NT2/D1 (cell line): ENCODE measurements at regions not wholly inside any gene's neighbourhood (a gene's known extent, or its start where the extent isn't known, plus 50 kb on each side); places are given as distances from the start of the nearest gene placed in this dataset.

ENCODE experiments used
- DNase-seq: peaks from one replicate; pipeline ENCODE4 v3.0.0-alpha.2; 2011; ENCODE audit warnings: low read depth, low spot score
- H3K27me3 ChIP-seq: 2 replicates; pipeline ENCODE4 v1.6.0; 2011; ENCODE audit warnings: mild to moderate bottlenecking; ENCODE audit not compliant: insufficient read length, insufficient read depth
- H3K36me3 ChIP-seq: 2 replicates; pipeline ENCODE4 v1.6.1; 2011; ENCODE audit warnings: mild to moderate bottlenecking, low read length, mixed read lengths; ENCODE audit not compliant: insufficient read depth, insufficient read length
- H3K4me1 ChIP-seq: 2 replicates; pipeline ENCODE4 v1.5.1; 2011; ENCODE audit not compliant: insufficient read depth, insufficient read length
- H3K4me3 ChIP-seq: 2 replicates; pipeline ENCODE4 v1.5.1; 2011; ENCODE audit warnings: low read depth; ENCODE audit not compliant: insufficient read length
- H3K9ac ChIP-seq: 2 replicates; pipeline ENCODE4 v1.6.0; 2011; ENCODE audit warnings: low read depth; ENCODE audit not compliant: insufficient read length
- H3K9me3 ChIP-seq: 2 replicates; pipeline ENCODE4 v1.5.1; 2011; ENCODE audit warnings: mild to moderate bottlenecking, low read length; ENCODE audit not compliant: insufficient read depth
- SUZ12 ChIP-seq: IDR thresholded peaks from 2 replicates; pipeline ENCODE4 v1.6.1; 2011; ENCODE audit not compliant: insufficient read length, insufficient read depth; ENCODE audit errors: extremely low read depth
- YY1 ChIP-seq: IDR thresholded peaks from 2 replicates; pipeline ENCODE4 v1.6.1; 2011; ENCODE audit not compliant: insufficient read length, insufficient read depth
- ZNF274 ChIP-seq: IDR thresholded peaks from 2 replicates; pipeline ENCODE4 v1.6.1; 2011; ENCODE audit warnings: mild to moderate bottlenecking, low read depth, low read length

GRCh38 chr5:21684992-21685391 lies 1168.2 kb downstream of the CDH12 start:
- no peak for DNase-seq
- no peaks in the 10 kb centered on the region for H3K4me1 ChIP-seq
- H3K9me3 ChIP-seq = peaks cover 4% of the 10 kb centered on the region; the same call in 1 of the 2 replicates
- H3K27me3 ChIP-seq = no peaks in the 10 kb centered on the region
- no peaks in the 10 kb centered on the region for H3K36me3 ChIP-seq
- TF ChIP-seq ZNF274 = no peak
- no peak overlapping the region for H3K4me3 ChIP-seq
- H3K9ac ChIP-seq = no peak overlapping the region

- peaks cover 3% of the 10 kb centered on the region; the same call in 1 of the 2 replicates for H3K9me3 ChIP-seq
- no peak for DNase-seq
- H3K27me3 ChIP-seq = no peaks in the 10 kb centered on the region
- H3K4me1 ChIP-seq = no peaks in the 10 kb centered on the region
- TF ChIP-seq YY1 (no peak), SUZ12 (no peak), ZNF274 (no peak)
- H3K4me3 ChIP-seq = no peak overlapping the region
- H3K9ac ChIP-seq = no peak overlapping the region
- no peaks in the 10 kb centered on the region for H3K36me3 ChIP-seq
These were observed 1171.2 kb downstream of the CDH12 start for GRCh38 chr5:21681911-21682310.

GRCh38 chr5:21680641-21681040 lies 1172.5 kb downstream of the CDH12 start:
- H3K27me3 ChIP-seq = no peaks in the 10 kb centered on the region
- H3K9me3 ChIP-seq = no peaks in the 10 kb centered on the region
- H3K36me3 ChIP-seq = no peaks in the 10 kb centered on the region
- DNase-seq = no peak
- TF ChIP-seq YY1 = no peak
- H3K9ac ChIP-seq = no peak overlapping the region
- H3K4me1 ChIP-seq = no peaks in the 10 kb centered on the region
- H3K4me3 ChIP-seq = no peak overlapping the region

- DNase-seq = no peak
- H3K4me3 ChIP-seq = no peak overlapping the region
- TF ChIP-seq SUZ12 (no peak), YY1 (no peak), ZNF274 (no peak)
These were observed 1172.9 kb downstream of the CDH12 start for GRCh38 chr5:21680196-21680595.

GRCh38 chr5:21678526-21678925 lies 1174.6 kb downstream of the CDH12 start:
- H3K9ac ChIP-seq = no peak overlapping the region
- H3K9me3 ChIP-seq = no peaks in the 10 kb centered on the region
- H3K4me1 ChIP-seq = no peaks in the 10 kb centered on the region
- no peaks in the 10 kb centered on the region for H3K27me3 ChIP-seq
- DNase-seq = no peak
- TF ChIP-seq ZNF274 = no peak
- TF ChIP-seq SUZ12 = no peak
- TF ChIP-seq YY1 = no peak
- no peak overlapping the region for H3K4me3 ChIP-seq
- H3K36me3 ChIP-seq = no peaks in the 10 kb centered on the region

More at GRCh38 chr5:21680196-21680595, 1172.9 kb downstream of the CDH12 start:
- no peaks in the 10 kb centered on the region for H3K9me3 ChIP-seq
- H3K27me3 ChIP-seq = no peaks in the 10 kb centered on the region
- H3K4me1 ChIP-seq = no peaks in the 10 kb centered on the region
- no peak overlapping the region for H3K9ac ChIP-seq
- H3K36me3 ChIP-seq = no peaks in the 10 kb centered on the region

GRCh38 chr5:21672911-21673310 lies 1180.2 kb downstream of the CDH12 start:
- Histone ChIP-seq H3K4me3 (no peak overlapping the region), H3K36me3 (no peaks in the 10 kb centered on the region), H3K9me3 (no peaks in the 10 kb centered on the region), H3K4me1 (no peaks in the 10 kb centered on the region), H3K27me3 (no peaks in the 10 kb centered on the region), H3K9ac (no peak overlapping the region)
- no peak for DNase-seq
- TF ChIP-seq YY1 = no peak
- TF ChIP-seq ZNF274 = no peak
- no peak for TF ChIP-seq SUZ12

GRCh38 chr5:21672360-21672759 lies 1180.8 kb downstream of the CDH12 start:
- no peak overlapping the region for H3K4me3 ChIP-seq
- H3K9me3 ChIP-seq = no peaks in the 10 kb centered on the region
- no peaks in the 10 kb centered on the region for H3K36me3 ChIP-seq
- no peaks in the 10 kb centered on the region for H3K27me3 ChIP-seq
- no peak overlapping the region for H3K9ac ChIP-seq
- TF ChIP-seq ZNF274 = no peak
- no peak for TF ChIP-seq SUZ12
- TF ChIP-seq YY1 = no peak
- no peak for DNase-seq
- H3K4me1 ChIP-seq = no peaks in the 10 kb centered on the region

- Histone ChIP-seq H3K9me3 (no peaks in the 10 kb centered on the region), H3K4me1 (no peaks in the 10 kb centered on the region), H3K27me3 (no peaks in the 10 kb centered on the region), H3K4me3 (no peak overlapping the region), H3K9ac (no peak overlapping the region), H3K36me3 (no peaks in the 10 kb centered on the region)
- no peak for DNase-seq
- no peak for TF ChIP-seq ZNF274
These were observed 1187.6 kb downstream of the CDH12 start for GRCh38 chr5:21665524-21665923.
